Fibroblast of peridontal ligament (primary cell): ENCODE measurements at regions not wholly inside any gene's neighbourhood (a gene's known extent, or its start where the extent isn't known, plus 50 kb on each side); places are given as distances from the start of the nearest gene placed in this dataset.
"Not testable (repeated sequence)": the region's sequence is repeated elsewhere in the genome, so short reads cannot be mapped to it uniquely, and the experiment has no call there.

Experiments
- DNase-seq: peaks from one replicate; pipeline ENCODE4 v3.0.0-alpha.2; 2010; ENCODE audit errors: extremely low read depth

DNA sequence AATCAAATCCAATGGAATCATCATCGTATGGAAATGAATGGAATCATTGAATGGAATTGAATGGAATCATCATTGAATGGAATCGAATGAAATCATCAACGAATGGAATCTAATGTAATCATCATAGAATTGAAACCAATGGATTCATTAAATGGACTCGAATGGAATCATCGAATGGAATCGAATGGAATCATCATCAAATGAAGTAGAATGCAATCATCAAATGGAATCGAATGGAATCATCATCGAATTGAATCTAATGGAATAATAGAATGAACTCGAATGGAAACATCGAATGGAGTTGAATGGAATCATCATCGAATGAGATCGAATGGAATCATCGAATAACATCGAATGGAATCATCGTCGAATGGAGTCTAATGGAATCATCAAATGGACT is 232.8 kb downstream of the SHCBP1 start:
- DNase-seq, result not testable (repeated sequence)

GRCh38 chr16:46387720-46388119 is 233.5 kb downstream of the SHCBP1 start:
- not testable (repeated sequence) for DNase-seq

GRCh38 chr16:46386805-46387620 is 234.2 kb downstream of the SHCBP1 start:
- peak; percentile 3 for DNase-seq

DNA sequence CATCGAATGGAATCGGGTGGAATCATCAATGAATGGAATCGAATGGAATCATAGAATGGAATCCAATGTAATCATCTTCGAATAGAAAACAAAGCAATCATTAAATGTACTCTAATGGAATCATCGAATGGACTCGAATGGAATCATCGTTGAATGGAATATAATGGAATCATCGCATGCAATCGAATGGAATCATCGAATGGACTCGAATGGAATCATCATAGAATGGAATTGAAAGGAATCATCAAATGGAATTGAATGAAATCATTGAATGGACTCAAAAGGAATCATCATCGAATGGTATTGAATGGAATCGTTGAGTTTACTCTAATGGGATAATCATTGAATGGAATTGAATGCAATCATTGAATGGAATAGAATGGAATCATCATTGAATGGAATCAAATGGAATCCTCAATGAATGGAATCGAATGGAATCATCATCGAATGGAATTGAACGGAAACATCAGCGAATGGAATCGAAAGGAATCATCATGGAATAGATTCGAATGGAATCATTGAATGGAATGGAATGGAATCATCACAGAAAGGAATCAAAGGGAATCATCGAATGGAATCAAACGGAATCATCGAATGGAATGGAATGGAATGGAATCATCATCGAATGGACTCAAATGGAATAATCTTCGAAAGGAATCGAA is 234.9 kb downstream of the SHCBP1 start:
- not testable (repeated sequence) for DNase-seq

GRCh38 chr16:46384285-46385061 is 236.7 kb downstream of the SHCBP1 start:
- peak; percentile 31 for DNase-seq

DNA sequence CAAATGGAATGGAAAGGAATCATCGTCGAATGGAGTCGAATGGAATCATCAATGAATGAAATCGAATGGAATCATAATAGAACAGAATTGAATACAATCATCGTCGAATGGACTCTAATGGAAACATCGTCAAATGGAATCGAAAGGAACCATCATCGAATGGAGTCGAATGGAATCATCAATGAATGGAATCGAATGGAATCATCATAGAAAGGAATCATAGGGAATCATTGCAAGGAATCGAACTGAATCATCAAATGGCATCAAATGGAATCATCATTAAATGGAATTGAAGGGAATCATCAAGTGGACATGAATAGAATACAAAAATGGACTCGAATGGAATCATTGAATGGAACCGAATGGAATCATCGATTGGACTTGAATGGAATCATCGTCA is 237.6 kb downstream of the SHCBP1 start:
- DNase-seq, result peak; percentile 9

DNA sequence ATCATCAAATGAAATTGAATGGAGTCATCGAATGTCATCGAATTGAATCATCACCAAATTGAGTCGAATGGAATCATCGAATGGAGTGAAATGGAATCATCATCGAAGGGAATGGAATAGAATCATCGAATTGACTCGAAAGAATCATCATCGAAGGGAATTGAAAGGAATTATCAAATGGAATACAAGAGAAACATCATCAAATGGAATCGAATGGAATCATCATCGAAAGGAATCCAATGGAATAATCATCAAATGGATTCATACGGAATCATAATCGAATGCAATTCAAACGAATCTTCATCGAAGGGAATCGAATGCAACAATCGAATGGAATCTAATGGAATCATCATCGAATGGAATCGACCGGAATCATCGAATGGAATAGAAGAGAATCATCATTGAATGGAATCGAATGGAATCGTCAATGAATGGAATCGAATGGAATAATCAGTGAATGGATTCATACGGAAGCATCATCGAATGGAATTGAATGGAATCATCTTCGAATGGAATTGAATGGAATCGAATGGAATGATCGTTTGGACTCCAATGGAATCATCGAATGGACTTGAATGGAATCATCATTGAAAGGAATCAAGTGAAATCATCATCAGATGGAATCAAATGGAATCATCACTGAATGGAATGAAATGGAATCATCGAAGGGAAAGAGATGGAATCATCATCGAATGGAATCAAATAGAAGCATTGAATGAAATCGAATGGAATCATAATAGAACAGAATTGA is 238.2 kb downstream of the SHCBP1 start:
- peak; percentile 25 for DNase-seq

GRCh38 chr16:46382079-46382478 is 239.1 kb downstream of the SHCBP1 start:
- DNase-seq, result not testable (repeated sequence)

DNA sequence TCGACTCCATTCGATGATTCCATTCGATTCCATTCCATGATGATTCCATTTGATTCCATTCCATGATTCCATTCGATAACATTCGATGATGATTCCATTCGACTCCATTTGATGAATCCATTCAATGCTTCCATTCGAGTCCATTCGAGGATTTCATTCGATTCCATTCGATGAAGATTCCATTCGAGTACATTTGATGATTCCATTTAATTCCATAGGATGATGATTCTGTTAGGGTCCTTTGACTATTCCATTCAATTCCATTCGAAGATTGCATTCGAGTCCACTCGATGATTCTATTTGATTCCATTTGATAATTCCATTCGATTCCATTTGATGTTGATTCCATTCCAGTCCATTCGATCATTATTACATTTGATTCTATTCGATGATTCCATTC is 239.8 kb downstream of the SHCBP1 start:
- DNase-seq, result peak; percentile 7
